GM21390 (cell line): ENCODE measurements at regions not wholly inside any gene's neighbourhood (a gene's known extent, or its start where the extent isn't known, plus 50 kb on each side); places are given as distances from the start of the nearest gene placed in this dataset.
A peak's percentile ranks its signal among the peaks of the same experiment; 100 is the strongest.
"Not testable (repeated sequence)": the region's sequence is repeated elsewhere in the genome, so short reads cannot be mapped to it uniquely, and the experiment has no call there.

Experiments used
- ATAC-seq: cut with Tn5 transposase; IDR thresholded peaks from one replicate; pipeline ENCODE4 v1.9.1; 2021; ENCODE audit not compliant: unreplicated experiment

GRCh38 chr21:14058566-14058965 is 152.2 kb downstream of the LIPI start:
- no peak for ATAC-seq

GRCh38 chr21:14057841-14058481 is 152.8 kb downstream of the LIPI start:
- not testable (repeated sequence) for ATAC-seq

- ATAC-seq: no peak
Measured at GRCh38 chr21:14057313-14057712, 153.4 kb downstream of the LIPI start.

DNA sequence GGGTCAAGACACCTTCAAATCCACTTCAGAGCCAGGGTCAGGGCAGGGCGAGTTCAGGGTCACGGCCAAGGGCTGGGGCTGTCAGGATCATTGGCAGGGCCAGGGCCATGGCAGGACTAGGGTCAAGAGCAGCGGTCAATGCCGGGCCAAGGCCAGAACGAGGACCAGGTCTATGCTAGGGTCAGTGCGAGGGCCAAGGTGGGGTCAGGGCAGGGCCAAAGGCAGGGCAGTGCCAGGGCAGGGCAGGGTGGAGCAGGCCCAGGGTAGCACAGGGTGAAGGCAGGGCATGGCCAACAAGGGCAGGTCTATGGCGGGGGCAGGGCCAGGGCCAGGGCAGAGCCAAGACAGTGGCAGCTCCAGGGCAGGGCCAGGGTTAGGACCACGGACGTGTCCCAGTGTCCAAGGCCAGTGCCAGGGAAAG is 154.0 kb downstream of the LIPI start:
- ATAC-seq: no peak

GRCh38 chr21:14055746-14056515 is 154.8 kb downstream of the LIPI start:
- not testable (repeated sequence) for ATAC-seq

DNA sequence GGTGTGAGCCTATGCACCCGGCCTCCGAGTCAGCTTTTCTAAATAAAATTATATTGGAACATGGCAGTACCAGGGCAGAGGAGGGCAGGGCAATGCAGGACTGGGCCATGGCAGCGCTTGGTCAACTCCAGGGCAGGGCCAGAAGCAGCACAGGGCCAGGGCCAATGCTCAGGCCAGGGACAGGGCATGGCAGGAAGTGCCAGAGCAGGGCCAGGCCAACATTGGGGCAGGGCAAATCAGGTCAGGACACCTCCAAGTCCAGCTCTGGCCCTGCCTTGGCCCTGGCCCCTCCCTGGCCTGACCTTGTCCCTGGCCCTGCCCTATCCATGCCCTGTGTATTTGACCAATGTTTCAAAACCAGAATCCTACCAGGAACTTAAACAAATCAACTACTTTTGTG is 156.1 kb downstream of the LIPI start:
- no peak for ATAC-seq

DNA sequence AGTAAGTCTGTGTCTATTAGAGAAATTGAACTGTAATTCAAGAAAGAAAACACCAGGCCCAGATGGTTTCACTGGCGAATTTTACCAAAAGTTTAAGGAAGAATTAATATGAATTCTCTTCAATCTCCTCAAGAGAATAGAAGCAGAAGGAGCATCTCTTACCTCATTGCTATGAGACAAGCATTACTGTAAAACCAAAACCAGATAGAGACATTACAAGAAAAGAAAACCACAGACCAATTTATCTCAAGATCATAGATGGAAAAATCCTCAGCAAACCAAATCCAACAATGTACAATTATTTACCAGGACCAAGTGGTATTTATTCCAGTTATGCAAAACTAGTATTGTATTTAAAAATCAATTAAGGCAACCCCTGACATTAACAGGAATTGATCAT is 160.6 kb downstream of the LIPI start:
- no peak for ATAC-seq

DNA sequence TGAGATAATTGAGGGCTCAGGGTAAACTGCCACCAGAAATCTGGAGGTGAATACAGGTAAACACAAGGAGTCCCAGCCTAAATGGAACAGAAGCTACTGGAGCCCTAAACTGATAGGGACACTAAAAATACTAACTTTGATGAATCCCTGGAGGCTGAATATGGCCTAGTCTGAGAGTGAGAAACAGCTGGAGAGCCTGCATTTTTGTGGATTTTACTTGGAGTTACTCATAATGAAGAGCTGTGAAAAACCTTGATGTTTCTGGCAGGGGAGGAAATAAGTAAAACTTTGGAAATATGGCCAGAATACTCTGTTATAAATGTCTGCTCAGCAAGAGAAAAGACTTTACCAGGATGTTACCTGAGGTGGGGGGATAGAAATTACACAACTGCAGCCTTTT is 164.4 kb downstream of the LIPI start:
- ATAC-seq: no peak

GRCh38 chr21:14040386-14040785 is 170.4 kb downstream of the LIPI start:
- no peak for ATAC-seq

- not testable (repeated sequence) for ATAC-seq
Measured at GRCh38 chr21:14028619-14029018, 182.1 kb downstream of the LIPI start.

DNA sequence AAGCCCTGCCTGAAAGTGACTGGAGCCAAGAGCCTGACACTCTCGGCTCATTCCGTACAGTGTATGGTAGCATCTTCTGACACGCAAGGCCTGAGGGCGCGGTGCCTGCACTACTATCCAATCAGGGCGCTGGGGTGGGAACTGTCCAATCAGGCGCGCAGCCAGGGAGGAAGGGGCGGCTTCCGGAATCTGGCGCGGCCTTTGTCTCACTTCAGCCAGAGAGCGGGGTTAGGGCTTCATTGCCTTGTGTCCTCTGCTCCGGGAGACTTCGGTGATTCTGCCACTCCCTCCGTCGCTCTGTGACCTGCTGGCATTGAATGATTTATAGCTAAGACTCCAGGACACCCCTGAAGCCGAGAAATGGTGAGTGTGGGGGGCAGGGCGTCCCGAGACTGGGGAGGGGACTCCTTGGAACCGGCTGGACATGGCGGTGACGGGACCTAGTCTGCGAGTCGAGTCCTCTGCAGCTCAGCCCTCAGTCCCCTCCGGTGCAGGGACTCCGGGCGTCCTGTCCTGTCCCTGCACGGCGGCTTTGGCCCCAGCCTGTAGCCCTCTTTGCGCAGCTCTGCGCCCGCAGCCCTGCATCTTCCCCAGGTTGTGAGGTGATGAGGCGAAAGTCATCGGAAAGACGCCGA is 183.4 kb downstream of the LIPI start:
- peak; percentile 100 for ATAC-seq

DNA sequence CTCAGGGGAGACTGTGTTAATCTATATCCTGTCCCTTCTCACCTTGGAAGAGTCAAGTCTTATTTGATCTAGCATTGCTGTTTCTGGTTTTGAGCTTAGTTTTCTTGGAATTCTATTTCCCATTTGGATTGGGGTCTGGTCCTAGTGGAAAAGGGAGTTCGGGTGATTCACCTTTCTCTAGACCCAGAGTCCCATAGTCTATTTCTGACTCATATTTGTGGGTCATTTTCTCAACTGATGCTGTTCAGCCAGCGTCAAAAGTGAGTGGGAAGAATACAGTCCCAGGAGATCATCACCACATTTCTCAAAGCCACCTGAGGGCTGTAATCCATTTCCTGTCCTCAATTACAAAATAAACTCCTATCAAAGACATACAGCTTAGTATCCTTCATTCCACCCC is 190.6 kb downstream of the LIPI start:
- not testable (repeated sequence) for ATAC-seq

DNA sequence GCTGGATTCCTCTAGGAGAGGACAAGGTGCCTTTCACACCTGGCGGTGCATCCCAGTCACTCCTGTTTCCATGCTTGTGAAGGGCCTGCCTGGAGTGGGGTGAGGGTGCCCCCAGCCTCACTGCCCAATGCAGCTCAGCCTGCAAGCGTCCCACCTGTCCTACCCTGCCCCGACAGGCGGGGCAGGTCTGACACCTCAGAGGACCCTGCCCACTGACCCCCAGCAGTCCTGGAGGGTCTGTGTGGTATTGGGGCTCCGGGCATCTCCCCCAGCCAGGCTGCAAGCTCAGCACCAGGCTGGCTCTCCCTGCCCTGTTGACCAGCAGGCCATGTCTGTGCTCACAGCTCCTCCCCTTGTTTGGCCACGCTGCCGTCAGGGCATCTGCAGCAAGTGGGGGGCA is 194.9 kb downstream of the LIPI start:
- not testable (repeated sequence) for ATAC-seq

GRCh38 chr21:14013623-14014498 is 196.9 kb downstream of the LIPI start:
- ATAC-seq: not testable (repeated sequence)

DNA sequence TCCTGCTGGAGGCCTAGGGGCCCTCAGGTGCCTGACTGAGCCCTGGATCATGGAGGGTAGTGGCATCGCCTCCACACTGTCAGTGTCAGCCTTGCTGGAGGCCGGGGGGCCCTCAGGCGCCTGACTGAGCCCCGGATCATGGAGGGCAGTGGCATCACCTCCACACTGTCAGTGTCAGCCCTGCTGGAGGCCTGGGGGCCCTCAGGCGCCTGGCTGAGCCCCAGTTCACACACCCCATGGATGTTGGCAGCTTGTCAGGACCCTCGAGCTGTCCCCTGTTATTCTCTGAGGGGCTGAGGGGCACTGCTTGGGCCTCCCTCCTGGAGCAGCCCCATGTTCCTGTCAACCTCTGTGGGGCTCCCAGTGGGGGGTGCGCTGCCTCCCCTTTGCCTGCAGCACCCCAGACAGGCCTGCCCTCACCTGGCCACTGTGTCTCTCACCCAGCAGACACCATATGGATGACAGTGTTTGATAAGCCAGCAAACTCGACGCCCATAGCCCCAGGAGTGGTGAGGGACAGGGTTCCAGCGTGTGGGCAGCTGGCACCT is 197.6 kb downstream of the LIPI start:
- ATAC-seq: no peak

DNA sequence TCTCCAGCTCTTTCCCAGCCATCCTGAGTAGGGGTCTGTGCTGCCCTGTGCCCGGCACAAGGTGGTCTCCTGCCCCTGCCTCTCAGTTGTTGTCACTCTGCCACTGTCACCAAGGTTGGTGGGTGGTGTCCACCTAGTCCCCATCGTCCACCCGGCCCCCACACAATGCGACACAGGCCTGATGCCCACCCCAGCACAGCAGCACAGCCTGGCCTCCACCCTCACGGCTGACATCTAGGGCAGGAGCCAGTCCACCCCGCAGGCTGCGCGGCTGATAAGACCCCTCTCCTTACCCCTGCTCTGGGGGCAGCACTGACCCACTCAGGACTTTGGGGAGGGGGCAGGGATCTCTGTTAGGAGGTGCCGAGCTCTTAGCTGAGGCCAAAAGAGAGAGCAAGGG is 198.3 kb downstream of the LIPI start:
- no peak for ATAC-seq

GRCh38 chr21:14011751-14012150 is 199.0 kb downstream of the LIPI start:
- ATAC-seq: not testable (repeated sequence)

DNA sequence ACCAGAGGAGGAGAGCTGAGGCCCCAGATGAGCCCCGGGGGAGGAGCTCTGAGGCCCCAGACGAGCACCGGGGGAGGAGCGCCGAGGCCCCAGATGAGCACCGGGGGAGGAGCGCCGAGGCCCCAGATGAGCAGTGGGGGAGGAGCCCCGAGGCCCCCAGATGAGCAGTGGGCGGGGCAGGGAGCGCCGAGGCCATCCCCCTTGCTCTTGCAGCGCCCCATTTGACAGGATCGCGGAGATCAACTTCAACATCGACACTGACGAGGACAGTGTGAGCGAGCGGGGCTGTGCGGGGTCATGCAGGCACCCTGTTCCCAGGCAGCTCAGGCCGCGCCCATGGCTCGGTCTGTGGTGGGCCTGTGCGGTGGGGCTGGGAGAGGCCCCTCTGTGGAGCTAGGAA is 199.6 kb downstream of the LIPI start:
- ATAC-seq: not testable (repeated sequence)

- ATAC-seq: no peak
Measured at GRCh38 chr21:14010729-14011128, 200.0 kb downstream of the LIPI start.

- not testable (repeated sequence) for ATAC-seq
Measured at GRCh38 chr21:14009990-14010389, 200.8 kb downstream of the LIPI start.
